ENCODE measurements at regions not wholly inside any gene's neighbourhood (a gene's known extent, or its start where the extent isn't known, plus 50 kb on each side); places are given as distances from the start of the nearest gene placed in this dataset.

- no peak for TF ChIP-seq CTCF (IDR thresholded peaks at IDR 0.05 in 4 of 5, conservative IDR thresholded peaks at IDR 0.05 in 1 of 5)
- no peak for TF ChIP-seq POLR2A (IDR thresholded peaks at IDR 0.05)
Measured at GRCh38 chr14:47833011-47833410, 157.6 kb upstream of the MDGA2 start.

Data from gastrocnemius medialis (tissue), 4 donors.